Mesodermal cell (in vitro differentiated cells): ENCODE measurements at regions not wholly inside any gene's neighbourhood (a gene's known extent, or its start where the extent isn't known, plus 50 kb on each side); places are given as distances from the start of the nearest gene placed in this dataset.

ENCODE experiments used
- H3K27ac ChIP-seq: 2 replicates; pipeline ENCODE4 v1.7.0; 2013; ENCODE audit warnings: mild to moderate bottlenecking, low read depth, low read length, moderate library complexity; ENCODE audit not compliant: severe bottlenecking
- H3K36me3 ChIP-seq: 2 replicates; pipeline ENCODE4 v1.7.1; 2013; ENCODE audit warnings: mild to moderate bottlenecking, low read length, moderate library complexity; ENCODE audit not compliant: control insufficient read depth, insufficient read depth
- H3K4me1 ChIP-seq: one replicate; pipeline ENCODE4 v1.7.1; 2013; ENCODE audit warnings: mild to moderate bottlenecking, low read length; ENCODE audit not compliant: insufficient read depth, control insufficient read depth, poor library complexity, severe bottlenecking
- H3K4me3 ChIP-seq: 2 replicates; pipeline ENCODE4 v1.7.0; 2013; ENCODE audit warnings: low read length, control low read depth, mild to moderate bottlenecking; ENCODE audit not compliant: insufficient read depth, poor library complexity, severe bottlenecking; ENCODE audit errors: extremely low read depth
- H3K9me3 ChIP-seq: 2 replicates; pipeline ENCODE4 v1.7.1; 2013; ENCODE audit warnings: mild to moderate bottlenecking, low read length, moderate library complexity; ENCODE audit not compliant: control insufficient read depth
- WGBS, 2 experiments: methylation state at CpG; one replicate each; pipeline ENCODE4 v1.1.5; 2013; ENCODE audit warnings: missing lambda C conversion rate in 2 of 2; ENCODE audit not compliant: insufficient coverage in 2 of 2; 5-methylcytosine and 5-hydroxymethylcytosine counted together

DNA sequence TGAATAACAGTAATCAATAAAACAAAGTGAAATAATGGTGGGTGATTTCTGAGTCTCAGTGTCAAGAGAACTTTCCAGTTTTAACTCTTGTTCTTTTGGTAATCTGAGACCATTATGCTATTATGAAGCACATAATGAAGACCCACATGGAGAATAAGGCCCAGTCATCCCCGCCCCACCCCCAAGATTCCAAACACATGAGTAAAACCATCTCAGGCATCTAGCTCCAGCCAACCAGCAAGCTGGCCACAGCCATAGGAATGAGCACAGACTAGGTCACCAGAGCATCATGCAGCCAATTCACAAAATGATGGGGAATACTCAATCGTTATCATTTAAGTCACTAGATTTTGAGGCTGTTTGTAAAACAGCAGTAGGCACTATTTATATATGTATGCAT lies 1769.0 kb upstream of the PCDH20 start:
- no peaks in the 10 kb centered on the region for H3K36me3 ChIP-seq
- no CpG with 5 or more reads among the region's 2 CpGs for WGBS, 2 experiments

DNA sequence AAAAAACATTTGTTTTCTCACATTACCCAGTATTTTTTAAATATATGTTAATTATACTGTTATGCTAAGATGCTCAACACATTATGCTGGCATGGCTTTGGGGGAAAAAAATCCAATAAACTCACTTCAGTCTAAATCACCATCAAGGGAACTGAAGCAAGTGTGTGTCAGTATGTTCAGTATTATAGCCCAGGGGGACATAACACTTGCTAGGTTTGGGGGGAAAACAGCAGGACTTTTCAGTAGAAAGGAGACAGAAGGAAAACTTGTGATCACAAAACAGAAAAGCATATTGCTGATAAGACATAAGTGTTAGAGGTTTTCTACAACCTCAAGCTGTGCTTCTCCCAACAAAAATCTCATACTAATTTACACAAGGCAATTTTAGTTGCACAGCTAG lies 1759.9 kb upstream of the PCDH20 start:
- Histone ChIP-seq H3K4me3 (no peak overlapping the region), H3K9me3 (no peaks in the 10 kb centered on the region), H3K27ac (no peak overlapping the region), H3K4me1 (no peaks in the 10 kb centered on the region), H3K36me3 (no peaks in the 10 kb centered on the region)

More for the DNA sequence above, 1769.0 kb upstream of the PCDH20 start:
- Histone ChIP-seq H3K4me3 (no peak overlapping the region), H3K27ac (peak overlapping the region; percentile 80), H3K4me1 (peaks cover 6% of the 10 kb centered on the region), H3K9me3 (no peaks in the 10 kb centered on the region)

- 42% methylated on average over 3 of the region's 7 CpGs; no CpG with 5 or more reads in 1 of the 2 experiments for WGBS, 2 experiments
Measured at GRCh38 chr13:63167699-63168337, 1752.2 kb upstream of the PCDH20 start.

DNA sequence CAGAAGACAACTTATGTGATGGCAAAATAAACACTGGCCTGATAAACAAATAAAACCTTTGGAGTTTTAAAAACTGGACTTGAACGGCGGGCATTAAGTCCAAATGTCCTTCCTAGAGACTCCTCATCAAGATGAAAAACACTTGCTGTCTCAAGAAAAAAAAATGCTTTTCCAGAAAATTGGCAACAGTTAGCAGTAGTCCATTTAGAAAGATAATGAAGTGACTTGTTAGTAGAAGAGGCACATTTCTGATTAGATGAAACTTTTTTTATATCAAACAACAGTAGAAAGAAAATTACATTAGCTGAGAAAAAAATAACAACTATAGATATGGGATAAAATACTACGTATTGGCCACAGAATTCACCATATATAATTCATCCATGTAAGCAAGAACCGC lies 1750.7 kb upstream of the PCDH20 start:
- H3K27ac ChIP-seq, result no peak overlapping the region
- no peaks in the 10 kb centered on the region for H3K9me3 ChIP-seq
- WGBS, 2 experiments, result 79% methylated on average over 2 of the region's 4 CpGs; no CpG with 5 or more reads in 1 of the 2 experiments
- no peak overlapping the region for H3K4me3 ChIP-seq
- no peaks in the 10 kb centered on the region for H3K36me3 ChIP-seq
- H3K4me1 ChIP-seq, result no peaks in the 10 kb centered on the region

More at GRCh38 chr13:63167699-63168337, 1752.2 kb upstream of the PCDH20 start:
- no peak overlapping the region for H3K4me3 ChIP-seq
- no peaks in the 10 kb centered on the region for H3K36me3 ChIP-seq
- H3K4me1 ChIP-seq, result no peaks in the 10 kb centered on the region
- H3K9me3 ChIP-seq, result no peaks in the 10 kb centered on the region
- no peak overlapping the region for H3K27ac ChIP-seq

DNA sequence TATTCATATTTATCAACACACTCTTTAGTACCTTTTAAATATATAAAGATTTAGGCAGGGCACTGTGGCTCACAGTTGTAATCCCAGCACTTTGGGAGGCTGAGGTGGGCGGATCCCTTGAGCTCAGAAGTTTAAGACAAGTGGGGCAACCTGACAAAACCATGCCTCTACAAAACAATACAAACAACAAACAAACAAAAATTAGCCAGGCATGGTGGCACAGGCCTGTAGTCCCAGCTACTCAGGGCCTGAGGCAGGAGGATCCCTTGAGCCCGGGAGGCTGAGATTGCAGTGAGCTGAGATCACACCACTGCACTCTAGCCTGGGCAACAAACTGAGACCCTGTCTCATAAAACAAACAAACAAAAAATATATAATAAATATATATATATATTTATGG lies 1748.3 kb upstream of the PCDH20 start:
- no peaks in the 10 kb centered on the region for H3K4me1 ChIP-seq
- no peaks in the 10 kb centered on the region for H3K9me3 ChIP-seq
- no peak overlapping the region for H3K27ac ChIP-seq
- no CpG with 5 or more reads among the region's 2 CpGs for WGBS, 2 experiments
- no peaks in the 10 kb centered on the region for H3K36me3 ChIP-seq
- H3K4me3 ChIP-seq, result no peak overlapping the region

GRCh38 chr13:63161219-63161618 lies 1745.6 kb upstream of the PCDH20 start:
- Histone ChIP-seq H3K4me1 (no peaks in the 10 kb centered on the region), H3K36me3 (no peaks in the 10 kb centered on the region), H3K4me3 (no peak overlapping the region), H3K27ac (no peak overlapping the region), H3K9me3 (no peaks in the 10 kb centered on the region)
- WGBS, 2 experiments, result no CpG with 5 or more reads among the region's 1 CpG

GRCh38 chr13:63156816-63157215 lies 1741.2 kb upstream of the PCDH20 start:
- no peaks in the 10 kb centered on the region for H3K36me3 ChIP-seq

GRCh38 chr13:63149375-63149774 lies 1733.7 kb upstream of the PCDH20 start:
- 43 to 72% methylated on average over 1 to 2 of the region's 3 CpGs for WGBS, 2 experiments
- H3K4me3 ChIP-seq, result no peak overlapping the region
- H3K4me1 ChIP-seq, result no peaks in the 10 kb centered on the region
- H3K27ac ChIP-seq, result no peak overlapping the region
- H3K9me3 ChIP-seq, result no peaks in the 10 kb centered on the region
- H3K36me3 ChIP-seq, result no peaks in the 10 kb centered on the region

More at GRCh38 chr13:63156816-63157215, 1741.2 kb upstream of the PCDH20 start:
- 82 to 100% methylated on average over 1 of the region's 2 CpGs for WGBS, 2 experiments
- no peaks in the 10 kb centered on the region for H3K4me1 ChIP-seq
- H3K4me3 ChIP-seq, result no peak overlapping the region
- no peaks in the 10 kb centered on the region for H3K9me3 ChIP-seq
- no peak overlapping the region for H3K27ac ChIP-seq

GRCh38 chr13:63139277-63139676 lies 1723.6 kb upstream of the PCDH20 start:
- no peaks in the 10 kb centered on the region for H3K4me1 ChIP-seq
- no peaks in the 10 kb centered on the region for H3K36me3 ChIP-seq
- H3K4me3 ChIP-seq, result no peak overlapping the region
- H3K27ac ChIP-seq, result no peak overlapping the region
- no peaks in the 10 kb centered on the region for H3K9me3 ChIP-seq

DNA sequence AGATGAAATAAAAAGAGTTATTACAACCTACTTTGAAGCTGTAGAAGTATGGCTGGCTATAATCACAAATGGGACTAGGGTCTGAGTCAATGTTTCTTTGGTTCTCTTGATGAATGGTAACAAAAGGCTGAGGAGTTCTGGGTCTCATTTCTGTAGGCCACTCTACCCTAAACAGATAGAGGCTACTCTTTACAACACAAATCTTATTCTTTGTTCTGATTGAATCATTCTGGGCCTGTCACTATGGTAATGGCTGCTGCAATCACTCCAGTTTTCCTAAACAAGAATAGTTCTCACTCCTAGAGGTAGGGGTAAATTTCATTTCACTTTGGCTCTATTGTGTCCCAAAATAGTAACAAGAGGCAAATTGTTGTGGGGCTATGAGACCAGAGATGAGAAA lies 1714.3 kb upstream of the PCDH20 start:
- H3K4me1 ChIP-seq, result no peaks in the 10 kb centered on the region
- H3K4me3 ChIP-seq, result no peak overlapping the region
- H3K27ac ChIP-seq, result no peak overlapping the region

GRCh38 chr13:63128716-63129115 lies 1713.1 kb upstream of the PCDH20 start:
- H3K36me3 ChIP-seq, result no peaks in the 10 kb centered on the region
- no peak overlapping the region for H3K4me3 ChIP-seq
- WGBS, 2 experiments, result 100% methylated on average over 1 of the region's 2 CpGs; no CpG with 5 or more reads in 1 of the 2 experiments
- no peaks in the 10 kb centered on the region for H3K9me3 ChIP-seq
- H3K4me1 ChIP-seq, result no peaks in the 10 kb centered on the region
- H3K27ac ChIP-seq, result no peak overlapping the region

More for the DNA sequence above, 1714.3 kb upstream of the PCDH20 start:
- Histone ChIP-seq H3K36me3 (no peaks in the 10 kb centered on the region), H3K9me3 (no peaks in the 10 kb centered on the region)
